COR-L47 (cell line): ENCODE measurements at regions not wholly inside any gene's neighbourhood (a gene's known extent, or its start where the extent isn't known, plus 50 kb on each side); places are given as distances from the start of the nearest gene placed in this dataset.

Source experiments
- DNase-seq: peaks from one replicate; lab custom pipeline; 2025; lab: John Stamatoyannopoulos, UW

DNA sequence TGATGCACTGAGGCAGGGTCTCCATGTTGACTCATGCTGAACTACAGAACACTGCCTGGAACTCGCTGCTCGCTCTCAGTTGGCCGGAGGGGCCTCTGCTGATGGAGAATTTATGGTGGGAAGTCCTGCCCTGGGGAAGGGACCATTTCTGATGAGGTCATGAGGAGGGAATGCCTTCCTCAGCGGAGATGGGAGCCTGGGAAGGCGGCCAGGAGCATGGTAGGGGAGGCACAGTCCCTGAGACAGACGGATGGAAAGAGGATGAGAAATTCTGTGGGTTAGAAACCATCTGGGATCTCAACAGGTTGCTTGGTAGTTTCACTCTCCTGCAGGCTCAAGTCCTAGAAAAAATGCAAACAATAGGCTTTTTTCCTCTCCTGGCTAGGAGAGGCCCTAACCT is 56.8 kb upstream of the TPM1 start:
- no peak for DNase-seq

DNA sequence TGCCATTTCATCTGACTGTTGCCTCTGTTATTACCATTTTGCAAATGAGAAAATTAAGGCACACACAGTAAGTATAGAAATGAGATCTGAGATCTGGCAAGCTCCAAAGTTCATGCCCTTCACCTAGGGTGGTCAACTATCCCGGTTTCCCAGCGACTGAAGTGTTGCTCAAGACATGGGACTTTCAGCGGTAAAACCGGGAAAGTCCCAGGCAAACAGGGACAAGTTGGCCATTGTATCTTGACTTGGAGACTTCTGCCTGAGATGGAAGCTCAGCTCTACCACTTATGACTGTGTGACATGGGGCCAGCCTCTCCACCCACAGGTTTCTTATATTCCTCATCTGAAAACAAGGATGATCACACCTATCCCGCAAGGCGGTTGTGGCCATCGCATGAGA is 55.6 kb upstream of the TPM1 start:
- no peak for DNase-seq

DNA sequence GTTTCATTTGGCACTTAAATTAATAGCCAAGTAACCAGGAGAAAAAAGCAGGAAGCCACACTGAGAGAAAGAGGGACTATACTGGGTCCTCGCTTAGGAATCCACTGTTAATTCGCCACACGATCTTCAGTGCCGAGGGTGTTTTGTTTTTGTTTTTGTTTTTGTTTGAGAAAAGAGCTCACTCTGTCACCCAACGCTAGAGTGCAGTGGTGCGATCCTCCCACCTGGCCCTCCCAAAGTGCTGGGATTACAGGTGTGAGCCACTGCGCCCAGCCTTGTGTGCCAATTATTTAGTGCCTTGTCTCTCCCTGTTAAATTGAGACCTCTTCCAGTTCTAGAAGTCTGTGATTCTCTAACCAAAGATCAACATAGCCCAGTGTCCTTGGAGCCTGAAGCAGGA is 53.8 kb upstream of the TPM1 start:
- DNase-seq = no peak

DNA sequence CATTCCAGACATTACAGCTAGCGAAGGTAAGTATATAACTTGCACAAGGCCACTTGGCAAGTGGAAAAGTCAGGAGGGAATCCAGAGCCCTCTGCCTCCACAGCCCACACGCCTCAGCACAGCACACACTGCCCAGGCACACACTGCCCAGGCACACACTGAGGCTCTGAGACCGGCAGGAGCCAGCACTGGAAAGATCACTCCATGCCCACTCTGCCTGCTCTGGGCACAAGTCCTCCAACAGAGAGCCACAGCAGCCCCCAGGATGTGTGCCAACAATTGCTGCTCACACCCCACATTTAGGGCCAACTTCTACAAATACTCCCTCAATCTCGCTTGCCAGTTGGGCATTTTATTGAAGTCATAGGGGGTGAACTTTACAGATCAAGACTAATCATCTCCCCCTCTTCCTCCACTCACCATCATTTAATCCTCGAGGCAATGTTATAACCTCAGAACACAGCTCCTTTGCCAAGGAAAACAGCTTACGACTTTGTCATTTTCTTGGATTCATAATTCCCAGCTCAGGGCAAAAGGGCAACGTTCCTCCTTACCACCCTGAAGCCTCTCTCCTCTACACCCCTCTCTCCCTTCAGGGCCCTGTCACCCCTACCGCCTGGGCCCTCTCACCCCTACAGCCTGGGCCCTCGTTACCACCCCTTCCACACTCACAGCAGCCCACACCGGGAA is 53.0 kb upstream of the TPM1 start:
- DNase-seq = no peak

DNA sequence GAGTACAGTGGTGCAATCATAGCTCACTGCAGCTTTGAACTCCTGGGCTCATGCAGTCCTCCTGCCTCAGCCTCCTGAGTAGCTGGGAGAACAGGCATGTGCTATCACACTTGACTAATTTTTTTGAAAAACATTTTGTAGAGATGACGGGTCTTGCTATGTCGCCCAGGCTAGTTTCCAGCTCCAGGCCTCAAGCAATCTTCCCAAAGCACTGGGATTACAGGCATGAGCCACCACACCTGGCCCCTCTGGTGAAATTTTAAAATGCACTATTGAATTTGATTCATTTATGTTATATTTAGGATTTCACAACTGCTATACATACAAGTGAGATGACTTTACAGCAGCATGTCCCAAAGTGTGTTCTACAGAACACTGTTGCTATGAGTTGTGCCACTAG is 50.8 kb upstream of the TPM1 start:
- DNase-seq = no peak

DNA sequence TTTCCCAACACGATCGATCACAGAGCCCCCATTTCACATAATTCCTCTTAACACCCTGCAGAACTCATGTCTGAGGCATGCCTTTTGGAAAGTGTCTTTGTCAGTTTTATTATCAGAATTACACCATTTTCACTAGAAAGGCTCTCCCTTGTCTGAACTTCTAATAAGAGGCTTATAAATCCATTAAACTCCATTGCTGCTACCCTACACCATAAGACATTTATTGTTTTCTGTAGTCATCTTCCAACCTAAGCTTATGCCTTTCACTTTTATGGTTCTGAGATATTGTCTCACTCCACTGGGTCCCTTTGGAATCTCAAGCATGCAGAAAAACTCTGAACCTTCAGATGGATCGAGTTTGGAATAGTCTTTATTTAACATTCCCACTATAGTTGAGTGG is 50.2 kb upstream of the TPM1 start:
- DNase-seq = no peak
